ENCODE measurements at regions not wholly inside any gene's neighbourhood (a gene's known extent, or its start where the extent isn't known, plus 50 kb on each side); places are given as distances from the start of the nearest gene placed in this dataset.

- ChIA-PET POLR2A (no interaction called here), CTCF (interaction anchor here (0.9 kb wide), 1 partner anchor 158 kb away, joined by 3 read pairs; no protein-coding TSS in a partner anchor)
- no peaks in the 10 kb centered on the region for H3K9me3 ChIP-seq
- DNase-seq (ENCODE audit: low read depth in 1 of 2, low spot score in 1 of 2) (no peak), ATAC-seq (no peak), FAIRE-seq (no peak)
- no peaks in the 10 kb centered on the region for H3K4me1 ChIP-seq
- no peak overlapping the region for H3K27ac ChIP-seq
- no peak overlapping the region for H3K4me3 ChIP-seq
- no peak overlapping the region for H3K4me2 ChIP-seq
- TF ChIP-seq ZNF302 (CRISPR knock-in tag; IDR thresholded peaks at IDR 0.05) (no peak), BHLHE40 (IDR thresholded peaks at IDR 0.05; ENCODE audit: low read depth, low read length) (no peak), EHMT2 (IDR thresholded peaks at IDR 0.05; ENCODE audit: low read depth) (no peak), POLR2AphosphoS2 (conservative IDR thresholded peaks at IDR 0.05; ENCODE audit: low read length) (no peak), NPAS2 (CRISPR knock-in tag; IDR thresholded peaks at IDR 0.05; ENCODE audit: borderline replicate concordance) (no peak), EHF (CRISPR knock-in tag; IDR thresholded peaks at IDR 0.05) (no peak), JUNB (IDR thresholded peaks at IDR 0.05) (no peak), PBX3 (IDR thresholded peaks at IDR 0.05) (no peak), KDM1A (IDR thresholded peaks at IDR 0.05; ENCODE audit: low read depth) (no peak), SREBF2 (IDR thresholded peaks at IDR 0.05) (no peak), NFE2L2 (conservative IDR thresholded peaks at IDR 0.05; ENCODE audit: low read length) (no peak)
- 77% methylated on average over 3 of the region's 3 CpGs for WGBS (ENCODE audit: missing lambda C conversion rate)
These were observed 127.6 kb upstream of the LPP start for GRCh38 chr3:188026191-188026968.

- FAIRE-seq = no peak
- Histone ChIP-seq H3K4me1 (peaks cover 7% of the 10 kb centered on the region), H3K27ac (no peak overlapping the region), H3K4me2 (no peak overlapping the region), H3K4me3 (no peak overlapping the region), H3K9me3 (0 out of 3 replicates have a peak, but pooled peaks cover 3% of the 10 kb centered on the region)
- CTCF ChIA-PET = interaction anchor here (1.0 kb wide), 1 partner anchor 13 kb away, joined by 4 read pairs; no protein-coding TSS in a partner anchor
- DNase-seq (ENCODE audit: low read depth in 1 of 2, low spot score in 1 of 2) = no peak
- no peak for ATAC-seq
- POLR2A ChIA-PET = no interaction called here
- TF ChIP-seq FOSB (CRISPR knock-in tag; IDR thresholded peaks at IDR 0.05) (no peak), RARB (CRISPR knock-in tag; IDR thresholded peaks at IDR 0.05) (no peak), ESRRA (IDR thresholded peaks at IDR 0.05; ENCODE audit: borderline replicate concordance, low read length) (no peak), RCOR1 (IDR thresholded peaks at IDR 0.05; ENCODE audit: low read depth, low read length) (no peak), NPAS2 (CRISPR knock-in tag; IDR thresholded peaks at IDR 0.05; ENCODE audit: borderline replicate concordance) (no peak), SMC3 (IDR thresholded peaks at IDR 0.05) (no peak), BHLHE40 (IDR thresholded peaks at IDR 0.05; ENCODE audit: low read depth, low read length) (no peak), SREBF2 (IDR thresholded peaks at IDR 0.05) (no peak), ATOH8 (CRISPR knock-in tag; IDR thresholded peaks at IDR 0.05; ENCODE audit: low read depth) (no peak), EHF (CRISPR knock-in tag; IDR thresholded peaks at IDR 0.05) (no peak), ZC3H11A (IDR thresholded peaks at IDR 0.05) (no peak), REST (IDR thresholded peaks at IDR 0.05) (no peak), HMGXB4 (CRISPR knock-in tag; IDR thresholded peaks at IDR 0.05; ENCODE audit: borderline replicate concordance) (no peak)
- 63% methylated on average over 2 of the region's 2 CpGs for WGBS (ENCODE audit: missing lambda C conversion rate)
These were observed 122.8 kb upstream of the LPP start for GRCh38 chr3:188031121-188031520.

Measured in A549 (cell line).